Suprapubic skin (tissue), 4 donors: ENCODE measurements at regions not wholly inside any gene's neighbourhood (a gene's known extent, or its start where the extent isn't known, plus 50 kb on each side); places are given as distances from the start of the nearest gene placed in this dataset.
A peak's percentile ranks its signal among the peaks of the same experiment; 100 is the strongest.
"Not testable (repeated sequence)": the region's sequence is repeated elsewhere in the genome, so short reads cannot be mapped to it uniquely, and the experiment has no call there.

Experiments
- DNase-seq, 2 donors: peaks; one replicate each; pipeline ENCODE4 v3.0.0-alpha.2; 2019; ENCODE audit warnings: low spot score in 2 of 2
- H3K27ac ChIP-seq: fragments of 200-600 bp; sonication (generic); one replicate; pipeline ENCODE4 v1.5.1; 2019
- H3K27me3 ChIP-seq: fragments of 200-600 bp; sonication (generic); one replicate; pipeline ENCODE4 v1.5.1; 2019
- H3K36me3 ChIP-seq: fragments of 200-600 bp; sonication (generic); one replicate; pipeline ENCODE4 v1.5.1; 2019
- H3K4me1 ChIP-seq: fragments of 200-600 bp; sonication (generic); one replicate; pipeline ENCODE4 v1.5.1; 2019
- H3K4me3 ChIP-seq: fragments of 200-600 bp; sonication (generic); one replicate; pipeline ENCODE4 v1.5.1; 2019; ENCODE audit warnings: mild to moderate bottlenecking
- H3K9me3 ChIP-seq: fragments of 200-600 bp; sonication (generic); one replicate; pipeline ENCODE4 v1.5.1; 2019
- CTCF ChIP-seq, 2 donors: fragments of 200-600 bp in 1 of 2; fragments of 450-650 bp in 1 of 2; sonication (generic) in 1 of 2; IDR thresholded peaks; one replicate each; pipeline ENCODE4 v1.5.1; 2016 to 2019; ENCODE audit warnings: antibody characterized with exemption in 2 of 2, mild to moderate bottlenecking in 1 of 2, moderate library complexity in 1 of 2
- EP300 ChIP-seq: sonication (generic); formaldehyde crosslinking; IDR thresholded peaks from one replicate; pipeline ENCODE4 v1.6.1; 2017; ENCODE audit warnings: antibody characterized with exemption
- POLR2A ChIP-seq, 2 donors: fragments of 450-650 bp; IDR thresholded peaks; one replicate each; pipeline ENCODE4 v1.6.1; 2017; ENCODE audit warnings: antibody characterized with exemption in 2 of 2, mild to moderate bottlenecking in 2 of 2, moderate library complexity in 2 of 2
- POLR2AphosphoS5 ChIP-seq, 3 donors: sonication (generic); formaldehyde crosslinking; IDR thresholded peaks; one replicate each; pipeline ENCODE4 v1.6.1; 2017; ENCODE audit warnings: antibody characterized with exemption in 3 of 3
- WGBS: methylation state at CpG from one replicate; pipeline ENCODE4 v1.1.5; 2018; 5-methylcytosine and 5-hydroxymethylcytosine counted together

- H3K9me3 ChIP-seq: no peaks in the 10 kb centered on the region
- no peak overlapping the region for H3K4me3 ChIP-seq
- TF ChIP-seq EP300 (no peak), POLR2AphosphoS5 (IDR thresholded peaks at IDR 0.05) (no peak), CTCF (IDR thresholded peaks at IDR 0.05) (no peak), POLR2A (IDR thresholded peaks at IDR 0.05) (no peak)
- H3K27ac ChIP-seq: no peak overlapping the region
- WGBS: 73% methylated on average over 5 of the region's 5 CpGs
- H3K4me1 ChIP-seq: no peaks in the 10 kb centered on the region
- DNase-seq: no peak
- no peaks in the 10 kb centered on the region for H3K36me3 ChIP-seq
- H3K27me3 ChIP-seq: no peaks in the 10 kb centered on the region
Measured at GRCh38 chr2:57701391-57701791, 345.2 kb upstream of the VRK2 start.

- Histone ChIP-seq H3K4me3 (no peak overlapping the region), H3K27me3 (no peaks in the 10 kb centered on the region), H3K9me3 (no peaks in the 10 kb centered on the region), H3K4me1 (no peaks in the 10 kb centered on the region), H3K27ac (no peak overlapping the region), H3K36me3 (no peaks in the 10 kb centered on the region)
- no peak for DNase-seq
- TF ChIP-seq POLR2AphosphoS5 (IDR thresholded peaks at IDR 0.05) (no peak), CTCF (IDR thresholded peaks at IDR 0.05) (no peak), EP300 (no peak), POLR2A (IDR thresholded peaks at IDR 0.05) (no peak)
- WGBS: 63% methylated on average over 3 of the region's 3 CpGs
Measured at GRCh38 chr2:57703407-57703806, 343.2 kb upstream of the VRK2 start.

- not testable (repeated sequence) for H3K27me3 ChIP-seq, H3K9me3 ChIP-seq, H3K36me3 ChIP-seq, H3K4me3 ChIP-seq, H3K27ac ChIP-seq, H3K4me1 ChIP-seq, DNase-seq
- WGBS: 84% methylated on average over 8 of the region's 8 CpGs
Measured at GRCh38 chr2:57707794-57708193, 338.8 kb upstream of the VRK2 start.

- Histone ChIP-seq H3K27ac (no peak overlapping the region), H3K36me3 (no peaks in the 10 kb centered on the region), H3K9me3 (no peaks in the 10 kb centered on the region), H3K4me3 (no peak overlapping the region), H3K27me3 (no peaks in the 10 kb centered on the region), H3K4me1 (no peaks in the 10 kb centered on the region)
- WGBS: 76% methylated on average over 1 of the region's 1 CpG
- DNase-seq: no peak
- TF ChIP-seq POLR2AphosphoS5 (IDR thresholded peaks at IDR 0.05) (no peak), CTCF (IDR thresholded peaks at IDR 0.05) (no peak), EP300 (no peak), POLR2A (IDR thresholded peaks at IDR 0.05) (no peak)
Measured at GRCh38 chr2:57711991-57712390, 334.6 kb upstream of the VRK2 start.

GRCh38 chr2:57720728-57721627 lies 325.6 kb upstream of the VRK2 start:
- Histone ChIP-seq H3K4me3 (no peak overlapping the region), H3K27ac (no peak overlapping the region), H3K36me3 (no peaks in the 10 kb centered on the region), H3K4me1 (peaks cover 5% of the 10 kb centered on the region), H3K27me3 (no peaks in the 10 kb centered on the region), H3K9me3 (no peaks in the 10 kb centered on the region)
- TF ChIP-seq POLR2AphosphoS5 (IDR thresholded peaks at IDR 0.05) (no peak), POLR2A (IDR thresholded peaks at IDR 0.05) (no peak), EP300 (no peak), CTCF (IDR thresholded peaks at IDR 0.05) (peak in 1 of 2 donors; percentile 53)
- no peak for DNase-seq
- 22% methylated on average over 16 of the region's 16 CpGs for WGBS
